Activated CD4-positive, alpha-beta T cell treated with anti-CD3 and anti-CD28 coated beads for 4 hours (primary cell): ENCODE measurements at regions not wholly inside any gene's neighbourhood (a gene's known extent, or its start where the extent isn't known, plus 50 kb on each side); places are given as distances from the start of the nearest gene placed in this dataset.
"Not testable (repeated sequence)": the region's sequence is repeated elsewhere in the genome, so short reads cannot be mapped to it uniquely, and the experiment has no call there.

Experiments used
- DNase-seq, 2 donors: peaks; one replicate each; pipeline ENCODE4 v3.0.0-alpha.2; 2020

DNA sequence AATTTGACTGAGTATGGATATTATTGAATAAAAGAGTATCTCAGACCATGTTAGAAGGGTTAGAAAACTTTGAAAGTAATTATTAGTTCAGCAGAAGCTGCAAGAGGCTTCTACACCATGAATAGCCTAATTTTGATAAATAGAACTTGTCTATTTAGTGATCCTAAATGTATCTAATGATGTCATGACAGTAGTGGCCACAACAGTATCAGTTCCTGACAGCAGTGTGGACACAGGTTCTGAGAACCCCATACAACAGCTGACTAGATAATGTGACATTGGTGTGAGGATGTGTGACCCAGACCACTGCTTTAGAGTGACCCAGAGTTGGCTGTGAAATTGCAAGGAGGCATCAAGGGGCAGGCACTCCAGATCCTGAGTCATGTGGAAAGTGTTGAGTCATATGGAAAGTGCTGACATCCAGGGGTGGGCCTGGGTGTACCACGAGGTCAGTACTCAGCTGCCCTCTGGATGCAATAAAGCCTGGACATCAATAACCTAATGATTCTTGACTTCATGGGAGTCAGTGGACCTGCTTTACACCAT lies 754.7 kb downstream of the DHX35 start:
- no peak for DNase-seq

DNA sequence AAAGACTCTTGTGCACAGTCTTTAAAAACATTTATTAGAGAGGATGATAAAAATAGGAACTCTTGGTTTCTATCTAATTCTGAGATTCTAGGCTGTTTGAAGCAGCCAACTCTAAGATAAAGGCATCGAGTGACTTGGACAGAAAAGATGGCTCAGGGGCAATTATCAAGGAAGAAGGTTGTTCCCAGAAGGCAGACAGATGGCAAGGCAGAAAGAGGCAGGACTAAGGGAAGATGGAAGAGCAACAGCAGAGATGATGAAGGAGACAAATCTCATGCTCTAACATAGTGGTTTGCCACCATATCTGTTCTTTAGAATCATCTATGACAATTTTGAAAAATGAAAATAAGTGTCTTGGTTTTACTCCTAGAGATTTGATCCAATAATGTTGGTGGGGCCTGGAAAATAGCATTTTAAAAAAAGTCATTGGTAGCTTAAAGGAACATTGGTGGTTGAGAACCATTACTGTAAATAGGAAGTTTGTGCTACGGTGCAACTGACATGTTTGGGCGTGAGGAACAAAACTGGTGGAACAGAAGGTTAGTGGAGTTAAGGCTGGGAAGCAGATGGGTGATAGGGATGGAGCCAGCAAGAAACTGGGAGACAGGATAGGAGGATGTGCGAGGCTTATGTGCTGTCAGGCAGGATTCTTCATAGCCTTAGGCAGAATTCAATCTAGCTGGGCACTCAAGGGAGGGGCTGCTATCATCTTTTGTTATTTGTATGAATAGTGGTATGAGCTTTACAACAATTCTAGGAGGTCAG lies 751.1 kb downstream of the DHX35 start:
- DNase-seq, result no peak

DNA sequence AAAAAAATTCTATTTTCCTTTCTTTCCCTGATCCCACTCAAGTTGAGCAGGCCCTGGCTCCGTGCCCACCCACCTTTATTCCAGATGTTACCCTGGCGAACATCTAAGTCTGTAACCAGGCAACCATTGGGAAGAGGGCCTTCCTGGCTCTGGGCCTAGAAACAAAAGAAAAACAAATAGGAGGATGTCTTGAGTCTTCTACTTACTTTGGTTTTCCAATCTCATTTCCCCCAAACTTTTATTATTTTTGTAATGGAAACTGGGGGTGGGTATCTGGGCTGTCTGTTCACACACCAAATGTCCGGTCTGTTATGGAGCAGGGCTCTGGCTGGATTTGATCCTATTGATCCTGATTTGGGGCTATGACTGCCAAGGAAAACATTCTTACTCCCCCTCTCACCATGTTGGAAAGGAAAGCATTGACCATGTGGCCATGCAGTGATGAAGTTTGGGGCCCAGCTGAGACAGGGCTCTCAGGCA lies 744.1 kb downstream of the DHX35 start:
- no peak for DNase-seq

- no peak for DNase-seq
Measured at GRCh38 chr20:39705032-39705431, 742.9 kb downstream of the DHX35 start.

- not testable (repeated sequence) for DNase-seq
Measured at GRCh38 chr20:39703357-39703756, 741.2 kb downstream of the DHX35 start.

- DNase-seq, result no peak
Measured at GRCh38 chr20:39702701-39703349, 740.7 kb downstream of the DHX35 start.

GRCh38 chr20:39700528-39700927 lies 738.4 kb downstream of the DHX35 start:
- no peak for DNase-seq

GRCh38 chr20:39699166-39699725 lies 737.1 kb downstream of the DHX35 start:
- DNase-seq, result no peak

DNA sequence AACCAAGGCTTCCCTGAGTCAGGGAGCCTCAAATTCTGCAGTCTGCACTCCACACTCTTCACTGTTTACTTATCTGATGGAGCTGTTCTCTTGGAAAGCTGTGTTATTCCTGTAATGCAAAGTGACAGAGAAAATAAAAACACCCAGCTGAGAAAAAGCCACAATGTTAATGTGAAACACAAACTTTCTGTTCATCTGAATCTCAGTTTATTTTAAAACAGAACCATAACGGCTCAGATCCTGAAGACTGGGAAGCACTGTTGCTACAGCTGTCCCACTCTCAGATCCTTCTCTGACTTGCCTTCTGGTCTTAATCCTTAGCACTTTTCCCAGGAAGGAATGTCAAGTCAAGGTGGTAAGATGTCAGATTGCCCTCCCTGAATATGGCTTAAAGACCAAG lies 736.6 kb downstream of the DHX35 start:
- DNase-seq, result no peak

DNA sequence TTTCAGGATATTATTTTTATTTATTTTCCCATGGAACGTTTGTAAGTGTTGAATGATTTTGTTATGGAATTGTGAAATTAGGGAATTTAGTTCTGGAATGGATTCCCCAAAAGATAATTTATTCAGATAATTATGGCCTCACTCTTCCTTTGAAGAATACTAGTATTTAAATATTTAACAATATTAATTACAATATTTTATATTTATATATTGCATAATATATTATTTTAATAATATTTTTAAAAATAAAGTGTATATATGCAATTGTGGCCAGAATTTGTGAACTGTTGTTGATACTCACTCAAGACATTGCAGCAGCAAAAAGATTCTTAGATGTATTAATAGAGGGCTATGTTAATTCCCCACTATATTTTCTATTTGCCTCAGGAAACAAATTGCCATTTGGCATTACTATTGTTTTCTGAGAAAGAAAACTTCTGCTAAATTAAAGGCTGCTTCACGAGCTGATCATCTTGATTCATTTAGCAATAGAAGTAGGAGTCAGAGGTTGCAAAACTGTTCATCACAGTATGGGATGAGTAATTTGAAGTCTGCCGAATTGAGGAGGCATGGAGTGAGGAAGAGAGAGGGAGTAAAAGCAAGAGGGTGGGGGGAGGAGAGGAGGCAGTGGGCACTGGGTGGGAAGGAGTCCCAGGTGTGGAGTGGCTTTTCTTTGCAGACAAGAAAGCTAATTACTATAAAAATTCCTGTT lies 729.2 kb downstream of the DHX35 start:
- DNase-seq, result no peak

- DNase-seq, result no peak
Measured at GRCh38 chr20:39676857-39677391, 714.8 kb downstream of the DHX35 start.

GRCh38 chr20:39676241-39676640 lies 714.1 kb downstream of the DHX35 start:
- DNase-seq, result no peak

DNA sequence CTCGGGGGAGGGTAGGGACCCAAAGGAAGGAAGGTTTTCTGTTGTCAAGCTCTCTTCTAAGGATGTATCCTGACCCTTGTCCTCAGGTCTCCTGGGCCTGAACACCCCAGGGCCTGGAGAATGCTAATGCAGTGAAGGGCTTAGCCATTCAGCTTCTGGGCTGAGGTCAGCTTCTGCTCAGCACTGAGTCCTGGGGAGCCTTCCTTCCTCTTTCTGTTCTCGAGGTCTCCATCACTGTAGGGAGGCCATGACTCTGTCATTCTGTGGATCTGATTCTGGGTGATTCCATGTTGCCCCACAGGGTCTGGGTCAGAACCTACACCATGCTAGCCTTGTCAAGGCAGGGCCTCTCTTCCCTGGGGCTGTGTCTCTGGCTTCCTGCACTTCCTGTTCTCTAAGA lies 712.7 kb downstream of the DHX35 start:
- no peak for DNase-seq

- DNase-seq, result no peak
Measured at GRCh38 chr20:39670988-39671387, 708.8 kb downstream of the DHX35 start.

GRCh38 chr20:39669659-39670058 lies 707.5 kb downstream of the DHX35 start:
- DNase-seq, result no peak

GRCh38 chr20:39668038-39668437 lies 705.9 kb downstream of the DHX35 start:
- DNase-seq, result no peak

DNA sequence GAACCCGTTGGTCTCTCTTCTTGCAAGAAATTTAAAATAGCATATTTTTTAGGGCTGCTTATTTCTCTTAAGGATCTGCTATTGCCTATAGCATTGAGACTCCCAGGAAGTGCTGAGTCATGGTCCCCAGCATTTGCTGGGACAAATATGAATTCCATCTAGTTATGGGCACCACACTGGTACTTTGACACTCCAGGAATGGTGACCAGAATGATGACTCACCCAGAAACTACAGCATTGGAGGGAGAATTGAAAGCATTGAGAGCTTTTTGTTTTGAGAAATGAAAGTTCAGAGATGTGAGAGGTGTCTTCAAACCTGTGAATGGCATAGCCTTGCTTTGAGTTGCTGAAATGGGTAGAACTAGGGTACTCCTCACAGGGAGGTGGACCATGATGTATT lies 699.7 kb downstream of the DHX35 start:
- DNase-seq, result no peak

DNA sequence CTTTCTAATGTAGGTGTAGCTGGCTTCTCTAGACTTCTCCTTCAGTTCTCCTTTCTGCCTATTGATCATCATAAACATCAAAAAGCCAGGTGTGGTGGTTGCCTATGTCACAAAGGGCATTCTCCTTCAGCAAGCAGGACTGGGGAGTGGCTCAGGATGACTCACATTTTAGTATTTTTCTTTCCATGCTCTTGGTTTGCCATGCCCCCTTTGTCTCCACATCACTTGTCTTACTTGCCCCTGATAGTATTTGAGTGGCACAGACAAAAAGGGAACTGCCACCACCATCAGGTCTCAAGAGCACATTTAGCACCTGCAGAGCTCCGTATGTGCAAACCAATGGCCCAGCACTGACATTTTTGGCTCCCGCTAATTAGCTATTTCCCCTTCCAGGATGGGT lies 698.8 kb downstream of the DHX35 start:
- DNase-seq, result no peak

- no peak for DNase-seq
Measured at GRCh38 chr20:39660226-39660625, 698.1 kb downstream of the DHX35 start.

GRCh38 chr20:39658662-39659409 lies 696.7 kb downstream of the DHX35 start:
- no peak for DNase-seq

DNA sequence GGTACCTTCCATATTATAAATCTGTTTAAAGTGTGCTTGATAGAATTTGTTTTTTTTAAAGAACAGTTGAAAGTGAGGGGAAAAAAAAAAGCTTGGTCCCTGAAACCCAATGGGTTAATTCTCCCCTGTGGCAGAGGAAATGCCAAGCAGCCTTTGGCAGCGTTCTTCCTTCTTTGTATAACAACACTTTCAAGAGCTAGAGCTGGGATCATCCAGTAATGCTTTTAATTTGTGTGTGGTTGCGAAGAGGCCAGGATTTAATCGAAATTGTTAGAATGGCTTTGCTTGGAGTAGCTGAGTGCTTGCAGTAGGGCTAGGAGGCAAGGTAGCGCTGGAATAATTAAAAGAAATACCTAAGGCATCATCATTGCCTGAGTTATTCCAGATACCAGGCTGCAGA lies 692.0 kb downstream of the DHX35 start:
- no peak for DNase-seq

- DNase-seq, result no peak
Measured at GRCh38 chr20:39651645-39652325, 689.6 kb downstream of the DHX35 start.
